ENCODE measurements at regions not wholly inside any gene's neighbourhood (a gene's known extent, or its start where the extent isn't known, plus 50 kb on each side); places are given as distances from the start of the nearest gene placed in this dataset.
"Not testable (repeated sequence)": the region's sequence is repeated elsewhere in the genome, so short reads cannot be mapped to it uniquely, and the experiment has no call there.

DNA sequence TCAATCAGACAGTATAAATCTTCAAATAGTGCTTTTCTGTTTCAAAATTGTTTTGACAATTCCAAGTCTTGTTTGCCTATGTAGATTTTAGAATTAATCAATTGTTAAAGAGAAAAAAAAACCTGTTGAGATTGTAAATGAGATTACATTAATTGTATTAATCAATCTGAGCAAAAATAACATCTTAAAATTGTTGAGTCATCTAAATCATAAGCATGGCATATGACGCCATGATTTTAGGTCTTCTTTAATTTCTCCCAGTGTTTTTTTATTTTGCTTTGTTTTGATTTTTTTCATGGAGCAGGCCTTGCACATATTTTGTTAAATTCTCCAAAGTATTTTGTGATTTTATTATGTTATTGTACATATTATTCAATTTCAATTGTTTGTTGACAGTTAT is 988.0 kb upstream of the SEMA6A start:
- H3K4me1 Mint-ChIP-seq (ENCODE audit: low read depth) = no peaks in the 10 kb centered on the region
- H3K9me3 Mint-ChIP-seq = no peaks in the 10 kb centered on the region
- no peak overlapping the region for H3K27ac Mint-ChIP-seq
- H3K4me3 Mint-ChIP-seq = no peak overlapping the region
- H3K27me3 Mint-ChIP-seq (ENCODE audit: low read depth) = no peaks in the 10 kb centered on the region
- H3K36me3 Mint-ChIP-seq (ENCODE audit: low read depth) = no peaks in the 10 kb centered on the region

- H3K27me3 Mint-ChIP-seq (ENCODE audit: low read depth) = no peaks in the 10 kb centered on the region
- H3K36me3 Mint-ChIP-seq (ENCODE audit: low read depth) = no peaks in the 10 kb centered on the region
- no peaks in the 10 kb centered on the region for H3K4me1 Mint-ChIP-seq (ENCODE audit: low read depth)
- H3K9me3 Mint-ChIP-seq = no peaks in the 10 kb centered on the region
- no peak overlapping the region for H3K27ac Mint-ChIP-seq
- H3K4me3 Mint-ChIP-seq = no peak overlapping the region
These were observed 986.9 kb upstream of the SEMA6A start for GRCh38 chr5:117561531-117561930.

- no peaks in the 10 kb centered on the region for H3K36me3 Mint-ChIP-seq (ENCODE audit: low read depth)
- H3K9me3 Mint-ChIP-seq = no peaks in the 10 kb centered on the region
- H3K4me3 Mint-ChIP-seq = no peak overlapping the region
- no peaks in the 10 kb centered on the region for H3K27me3 Mint-ChIP-seq (ENCODE audit: low read depth)
- H3K27ac Mint-ChIP-seq = no peak overlapping the region
- no peaks in the 10 kb centered on the region for H3K4me1 Mint-ChIP-seq (ENCODE audit: low read depth)
These were observed 984.6 kb upstream of the SEMA6A start for GRCh38 chr5:117559005-117559844.

DNA sequence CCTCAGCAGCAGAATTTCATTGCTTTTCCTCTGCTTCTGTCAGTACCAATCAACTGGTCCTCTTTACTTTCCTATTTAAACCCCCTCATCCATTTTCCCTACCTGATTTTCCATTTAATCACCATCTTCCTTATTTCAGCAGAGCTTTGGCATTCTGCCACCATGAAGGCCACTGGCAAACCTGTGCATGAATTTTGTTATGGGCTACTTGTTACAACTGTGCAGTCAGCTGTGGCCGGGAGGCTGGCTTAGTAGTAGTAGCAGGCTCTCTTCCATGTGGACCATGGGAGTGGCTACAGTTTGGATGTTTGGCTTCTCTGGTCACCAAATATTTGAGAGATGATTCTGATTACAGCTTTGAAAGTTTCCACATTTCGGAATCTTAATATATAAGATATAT is 976.6 kb upstream of the SEMA6A start:
- H3K4me3 Mint-ChIP-seq = no peak overlapping the region
- peaks cover 12% of the 10 kb centered on the region for H3K9me3 Mint-ChIP-seq
- no peaks in the 10 kb centered on the region for H3K4me1 Mint-ChIP-seq (ENCODE audit: low read depth)
- no peaks in the 10 kb centered on the region for H3K36me3 Mint-ChIP-seq (ENCODE audit: low read depth)
- no peak overlapping the region for H3K27ac Mint-ChIP-seq
- H3K27me3 Mint-ChIP-seq (ENCODE audit: low read depth) = no peaks in the 10 kb centered on the region

- H3K4me3 Mint-ChIP-seq = no peak overlapping the region
- H3K27me3 Mint-ChIP-seq (ENCODE audit: low read depth) = no peaks in the 10 kb centered on the region
- H3K9me3 Mint-ChIP-seq = peaks cover 25% of the 10 kb centered on the region
- no peak overlapping the region for H3K27ac Mint-ChIP-seq
- H3K36me3 Mint-ChIP-seq (ENCODE audit: low read depth) = no peaks in the 10 kb centered on the region
- no peaks in the 10 kb centered on the region for H3K4me1 Mint-ChIP-seq (ENCODE audit: low read depth)
These were observed 972.6 kb upstream of the SEMA6A start for GRCh38 chr5:117547192-117547591.

- Mint-ChIP-seq H3K36me3 (ENCODE audit: low read depth) (no peaks in the 10 kb centered on the region), H3K27me3 (ENCODE audit: low read depth) (no peaks in the 10 kb centered on the region), H3K4me3 (no peak overlapping the region), H3K9me3 (peaks cover 9% of the 10 kb centered on the region), H3K4me1 (ENCODE audit: low read depth) (no peaks in the 10 kb centered on the region), H3K27ac (no peak overlapping the region)
These were observed 965.1 kb upstream of the SEMA6A start for GRCh38 chr5:117539692-117540091.

DNA sequence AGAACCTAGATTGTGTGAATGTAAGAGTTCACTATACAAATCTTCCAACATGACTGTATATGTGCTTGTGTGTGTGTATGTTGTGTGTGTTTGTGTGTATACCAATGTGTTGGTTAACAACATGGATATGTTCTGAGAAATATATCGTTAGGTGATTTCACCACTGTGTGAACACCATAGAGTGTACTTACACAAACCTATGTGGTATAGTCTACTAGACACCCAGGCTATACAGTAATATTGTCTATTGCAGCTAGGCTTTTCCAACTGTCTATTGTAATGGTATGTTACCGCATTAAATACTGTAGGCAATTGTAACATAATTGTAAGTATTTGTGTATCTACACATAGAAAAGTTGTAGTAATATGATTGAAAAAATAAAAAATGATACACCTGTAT is 959.2 kb upstream of the SEMA6A start:
- Mint-ChIP-seq H3K4me3 (no peak overlapping the region), H3K36me3 (ENCODE audit: low read depth) (no peaks in the 10 kb centered on the region), H3K4me1 (ENCODE audit: low read depth) (no peaks in the 10 kb centered on the region), H3K27me3 (ENCODE audit: low read depth) (no peaks in the 10 kb centered on the region), H3K27ac (no peak overlapping the region), H3K9me3 (peaks cover 8% of the 10 kb centered on the region)

DNA sequence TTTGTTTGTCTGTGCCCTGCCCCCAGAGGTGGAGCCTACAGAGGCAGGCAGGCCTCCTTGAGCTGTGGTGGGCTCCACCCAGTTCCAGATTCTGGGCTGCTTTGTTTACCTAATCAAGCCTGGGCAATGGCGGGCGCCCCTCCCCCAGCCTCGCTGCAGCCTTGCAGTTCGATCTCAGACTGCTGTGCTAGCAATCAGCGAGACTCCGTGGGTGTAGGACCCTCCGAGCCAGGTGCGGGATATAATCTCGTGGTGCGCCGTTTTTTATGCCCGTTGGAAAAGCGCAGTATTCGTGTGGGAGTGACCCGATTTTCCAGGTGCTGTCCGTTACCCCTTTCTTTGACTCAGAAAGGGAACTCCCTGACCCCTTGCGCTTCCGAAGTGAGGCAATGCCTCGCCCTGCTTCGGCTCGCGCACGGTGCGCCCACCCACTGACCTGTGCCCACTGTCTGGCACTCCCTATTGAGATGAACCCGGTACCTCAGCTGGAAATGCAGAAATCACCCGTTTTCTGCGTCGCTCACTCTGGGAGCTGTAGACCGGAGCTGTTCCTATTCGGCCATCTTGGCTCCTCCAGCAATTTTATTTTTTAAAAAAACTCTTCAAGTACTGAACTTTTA is 958.5 kb upstream of the SEMA6A start:
- H3K27me3 Mint-ChIP-seq (ENCODE audit: low read depth); H3K36me3 Mint-ChIP-seq (ENCODE audit: low read depth); H3K27ac Mint-ChIP-seq; H3K9me3 Mint-ChIP-seq; H3K4me3 Mint-ChIP-seq; H3K4me1 Mint-ChIP-seq (ENCODE audit: low read depth): not testable (repeated sequence)

GRCh38 chr5:117519957-117520500 is 945.4 kb upstream of the SEMA6A start:
- Mint-ChIP-seq H3K36me3 (ENCODE audit: low read depth) (no peaks in the 10 kb centered on the region), H3K4me3 (no peak overlapping the region), H3K27me3 (ENCODE audit: low read depth) (no peaks in the 10 kb centered on the region), H3K27ac (no peak overlapping the region), H3K9me3 (peaks cover 5% of the 10 kb centered on the region), H3K4me1 (ENCODE audit: low read depth) (no peaks in the 10 kb centered on the region)

DNA sequence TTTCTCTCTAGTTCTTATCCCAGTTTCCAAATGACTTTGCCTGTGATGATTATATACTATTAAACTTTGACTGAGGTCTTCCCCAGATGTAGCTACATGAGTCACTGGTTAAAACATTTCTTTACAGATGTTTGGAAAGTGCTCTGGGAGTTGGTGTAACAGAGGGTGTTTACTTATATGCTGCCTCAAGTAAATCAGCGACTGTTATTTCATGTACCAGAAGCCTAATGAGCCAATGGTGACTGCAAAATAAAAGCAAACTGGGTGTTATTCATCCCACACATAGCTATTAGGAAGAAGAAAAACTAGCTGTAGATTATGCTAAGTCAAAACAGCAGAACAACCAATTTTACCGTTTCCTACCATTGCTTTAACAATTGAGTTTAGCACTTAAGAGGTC is 929.7 kb upstream of the SEMA6A start:
- Mint-ChIP-seq H3K4me1 (ENCODE audit: low read depth) (no peaks in the 10 kb centered on the region), H3K36me3 (ENCODE audit: low read depth) (no peaks in the 10 kb centered on the region), H3K9me3 (peaks cover 3% of the 10 kb centered on the region), H3K4me3 (no peak overlapping the region), H3K27me3 (ENCODE audit: low read depth) (no peaks in the 10 kb centered on the region), H3K27ac (no peak overlapping the region)

DNA sequence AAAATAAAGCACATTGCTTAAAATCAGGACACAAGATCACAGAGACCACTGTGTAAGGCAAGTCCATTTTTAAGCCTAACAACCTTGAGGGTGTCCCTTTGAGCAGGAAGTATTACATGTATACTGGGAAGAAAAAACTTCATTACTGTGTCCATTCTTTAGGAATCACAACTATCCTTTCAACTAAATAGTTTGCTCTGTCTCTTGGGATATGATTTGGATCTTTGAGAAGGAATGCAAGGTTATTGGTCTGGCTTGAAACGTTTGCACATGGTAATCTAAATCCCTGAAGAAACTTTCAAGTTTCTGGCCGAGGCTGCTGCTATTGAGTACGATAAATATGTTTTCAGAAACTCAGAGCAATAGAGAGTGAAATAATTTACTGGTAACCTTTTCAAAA is 923.0 kb upstream of the SEMA6A start:
- H3K4me1 Mint-ChIP-seq (ENCODE audit: low read depth) = no peaks in the 10 kb centered on the region
- H3K4me3 Mint-ChIP-seq = no peak overlapping the region
- H3K9me3 Mint-ChIP-seq = peaks cover 3% of the 10 kb centered on the region
- H3K27ac Mint-ChIP-seq = no peak overlapping the region
- no peaks in the 10 kb centered on the region for H3K36me3 Mint-ChIP-seq (ENCODE audit: low read depth)
- H3K27me3 Mint-ChIP-seq (ENCODE audit: low read depth) = no peaks in the 10 kb centered on the region

GRCh38 chr5:117496801-117497200 is 922.2 kb upstream of the SEMA6A start:
- no peaks in the 10 kb centered on the region for H3K9me3 Mint-ChIP-seq
- no peaks in the 10 kb centered on the region for H3K36me3 Mint-ChIP-seq (ENCODE audit: low read depth)
- no peaks in the 10 kb centered on the region for H3K4me1 Mint-ChIP-seq (ENCODE audit: low read depth)
- no peaks in the 10 kb centered on the region for H3K27me3 Mint-ChIP-seq (ENCODE audit: low read depth)
- no peak overlapping the region for H3K4me3 Mint-ChIP-seq
- H3K27ac Mint-ChIP-seq = no peak overlapping the region

- H3K4me3 Mint-ChIP-seq = no peak overlapping the region
These were observed 919.6 kb upstream of the SEMA6A start for GRCh38 chr5:117494188-117494587.

DNA sequence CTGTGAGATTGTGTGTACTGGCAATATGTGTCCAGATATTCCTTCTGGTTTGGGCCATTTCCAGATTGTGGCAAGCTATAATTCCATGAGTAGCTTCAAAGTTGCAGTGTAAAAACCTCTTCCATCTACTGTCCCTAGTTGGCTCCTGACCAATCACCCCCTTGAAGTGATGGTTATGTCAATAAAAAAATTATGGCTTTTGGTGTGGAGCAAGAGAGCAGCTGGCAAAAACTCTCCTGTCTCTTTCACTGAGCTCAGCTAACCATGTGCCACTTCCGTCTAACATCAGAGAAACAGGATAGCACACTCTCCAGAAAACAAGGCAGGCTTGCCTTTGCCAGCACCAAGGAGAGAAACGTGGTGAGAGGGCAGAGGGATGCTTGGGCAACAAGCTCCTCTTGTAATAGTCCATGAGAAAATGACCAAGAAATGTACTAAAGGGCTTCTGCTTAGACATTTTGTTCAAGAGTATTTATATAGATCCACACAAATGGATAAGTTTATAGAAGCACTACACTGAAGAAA is 914.4 kb upstream of the SEMA6A start:
- Mint-ChIP-seq H3K9me3 (no peaks in the 10 kb centered on the region), H3K4me1 (ENCODE audit: low read depth) (no peaks in the 10 kb centered on the region), H3K27me3 (ENCODE audit: low read depth) (no peaks in the 10 kb centered on the region), H3K4me3 (no peak overlapping the region), H3K36me3 (ENCODE audit: low read depth) (no peaks in the 10 kb centered on the region), H3K27ac (no peak overlapping the region)

More at GRCh38 chr5:117494188-117494587, 919.6 kb upstream of the SEMA6A start:
- no peaks in the 10 kb centered on the region for H3K9me3 Mint-ChIP-seq
- H3K27ac Mint-ChIP-seq = no peak overlapping the region
- H3K27me3 Mint-ChIP-seq (ENCODE audit: low read depth) = no peaks in the 10 kb centered on the region
- no peaks in the 10 kb centered on the region for H3K4me1 Mint-ChIP-seq (ENCODE audit: low read depth)
- H3K36me3 Mint-ChIP-seq (ENCODE audit: low read depth) = no peaks in the 10 kb centered on the region

GRCh38 chr5:117487556-117487955 is 912.9 kb upstream of the SEMA6A start:
- Mint-ChIP-seq H3K4me3 (no peak overlapping the region), H3K4me1 (ENCODE audit: low read depth) (no peaks in the 10 kb centered on the region), H3K9me3 (no peaks in the 10 kb centered on the region), H3K27me3 (ENCODE audit: low read depth) (no peaks in the 10 kb centered on the region), H3K36me3 (ENCODE audit: low read depth) (no peaks in the 10 kb centered on the region), H3K27ac (no peak overlapping the region)
